Natural killer cell (primary cell): ENCODE measurements at regions not wholly inside any gene's neighbourhood (a gene's known extent, or its start where the extent isn't known, plus 50 kb on each side); places are given as distances from the start of the nearest gene placed in this dataset.

Experiments
- ATAC-seq, 3 donors: fragments of 150-1000 bp in 2 of 3; fragments of 200-7000 bp in 1 of 3; cut with Tn5 transposase; 1 replicate in 1 of 3; 2 replicates in 2 of 3; pipeline ENCODE4 v1.10.0; 2021; ENCODE audit warnings: mild to moderate bottlenecking in 2 of 3, moderate library complexity in 2 of 3
- DNase-seq, 2 donors: peaks; one replicate each; pipeline versions ENCODE4 v3.0.0 to v3.0.0-alpha.2; 2013 to 2021; ENCODE audit warnings: mixed read lengths in 1 of 2
- H3K27ac ChIP-seq: one replicate; pipeline ENCODE4 v1.5.1; 2013; ENCODE audit warnings: mild to moderate bottlenecking, low read length
- H3K27me3 ChIP-seq: one replicate; pipeline ENCODE4 v1.6.1; 2013; ENCODE audit warnings: low read length; ENCODE audit not compliant: control insufficient read depth, insufficient read depth
- H3K36me3 ChIP-seq: one replicate; pipeline ENCODE4 v1.6.1; 2013; ENCODE audit warnings: low read length; ENCODE audit not compliant: control insufficient read depth, insufficient read depth
- H3K4me1 ChIP-seq: one replicate; pipeline ENCODE4 v1.6.1; 2013; ENCODE audit warnings: low read length; ENCODE audit not compliant: control insufficient read depth, insufficient read depth
- H3K4me3 ChIP-seq: one replicate; pipeline ENCODE4 v1.5.1; 2013; ENCODE audit warnings: low read length
- H3K9me3 ChIP-seq: one replicate; pipeline ENCODE4 v1.6.1; 2013; ENCODE audit warnings: low read length; ENCODE audit not compliant: control insufficient read depth, insufficient read depth
- H3K27ac Mint-ChIP-seq, 2 donors: one replicate each; pipeline ENCODE4 v1.8.0; 2022; ENCODE audit warnings: mild to moderate bottlenecking in 2 of 2, mixed read lengths in 2 of 2, moderate library complexity in 1 of 2
- H3K27me3 Mint-ChIP-seq, 2 donors: one replicate each; pipeline ENCODE4 v1.8.0; 2022; ENCODE audit warnings: low read depth in 2 of 2, mixed read lengths in 2 of 2
- H3K36me3 Mint-ChIP-seq: one replicate; pipeline ENCODE4 v1.8.0; 2022; ENCODE audit warnings: mixed read lengths
- H3K4me1 Mint-ChIP-seq, 2 donors: one replicate each; pipeline ENCODE4 v1.8.0; 2022; ENCODE audit warnings: mixed read lengths in 2 of 2
- H3K4me3 Mint-ChIP-seq: one replicate; pipeline ENCODE4 v1.8.0; 2022; ENCODE audit warnings: mild to moderate bottlenecking, moderate library complexity, mixed read lengths
- H3K9me3 Mint-ChIP-seq, 2 donors: one replicate each; pipeline ENCODE4 v1.8.0; 2022; ENCODE audit warnings: mixed read lengths in 2 of 2
- CTCF ChIP-seq: fragments of 200-600 bp; IDR thresholded peaks from one replicate; pipeline ENCODE4 v1.8.0; 2022; ENCODE audit warnings: antibody characterized with exemption
- WGBS: methylation state at CpG from one replicate; pipeline ENCODE4 v1.1.7; 2013; ENCODE audit warnings: missing lambda C conversion rate; ENCODE audit not compliant: insufficient coverage; 5-methylcytosine and 5-hydroxymethylcytosine counted together
- intact Hi-C: fragments of 100-400 bp; cut with micrococcal nuclease; formaldehyde crosslinking; loops from one replicate; pipeline ENCODE4 v1.14.2; 2022

- no peaks in the 10 kb centered on the region for H3K9me3 ChIP-seq
- no peak for ATAC-seq
- H3K27me3 ChIP-seq: no peaks in the 10 kb centered on the region
- H3K27ac ChIP-seq: no peak overlapping the region
- intact Hi-C loops: no loop called here
- DNase-seq: no peak
- WGBS: 76% methylated on average over 29 of the region's 29 CpGs
- no peaks in the 10 kb centered on the region for H3K36me3 ChIP-seq
- Mint-ChIP-seq H3K36me3 (no peaks in the 10 kb centered on the region), H3K27me3 (peaks cover 5 to 8% of the 10 kb centered on the region in 2 donors), H3K4me1 (no peaks in the 10 kb centered on the region), H3K4me3 (no peak overlapping the region), H3K27ac (no peak overlapping the region), H3K9me3 (no peaks in the 10 kb centered on the region)
- H3K4me1 ChIP-seq: peaks cover 9% of the 10 kb centered on the region
- TF ChIP-seq CTCF: no peak
- H3K4me3 ChIP-seq: no peak overlapping the region
Measured at GRCh38 chr21:43303275-43304178, 123.4 kb downstream of the SIK1 start.

GRCh38 chr21:43302769-43303168 lies 124.2 kb downstream of the SIK1 start:
- no peaks in the 10 kb centered on the region for H3K36me3 Mint-ChIP-seq
- ATAC-seq: no peak
- Histone ChIP-seq H3K36me3 (no peaks in the 10 kb centered on the region), H3K4me1 (peaks cover 9% of the 10 kb centered on the region), H3K9me3 (no peaks in the 10 kb centered on the region), H3K27me3 (no peaks in the 10 kb centered on the region), H3K4me3 (no peak overlapping the region), H3K27ac (no peak overlapping the region)
- H3K9me3 Mint-ChIP-seq: no peaks in the 10 kb centered on the region
- no peak for DNase-seq
- no peak for TF ChIP-seq CTCF
- H3K27ac Mint-ChIP-seq: no peak overlapping the region
- H3K4me3 Mint-ChIP-seq: no peak overlapping the region
- 85% methylated on average over 14 of the region's 14 CpGs for WGBS
- no peaks in the 10 kb centered on the region for H3K4me1 Mint-ChIP-seq
- peaks cover 5 to 8% of the 10 kb centered on the region in 2 donors for H3K27me3 Mint-ChIP-seq
- intact Hi-C loops: no loop called here

GRCh38 chr21:43302062-43302700 lies 124.8 kb downstream of the SIK1 start:
- Mint-ChIP-seq H3K27ac (no peak overlapping the region), H3K36me3 (no peaks in the 10 kb centered on the region), H3K9me3 (no peaks in the 10 kb centered on the region), H3K27me3 (peaks cover 5 to 8% of the 10 kb centered on the region in 2 donors), H3K4me1 (no peaks in the 10 kb centered on the region), H3K4me3 (no peak overlapping the region)
- TF ChIP-seq CTCF: no peak
- ATAC-seq (no peak), DNase-seq (no peak)
- Histone ChIP-seq H3K36me3 (no peaks in the 10 kb centered on the region), H3K27me3 (no peaks in the 10 kb centered on the region), H3K4me3 (no peak overlapping the region), H3K4me1 (peaks cover 3% of the 10 kb centered on the region), H3K27ac (no peak overlapping the region), H3K9me3 (no peaks in the 10 kb centered on the region)
- intact Hi-C loops: no loop called here
- WGBS: 90% methylated on average over 23 of the region's 23 CpGs
